ENCODE measurements at regions not wholly inside any gene's neighbourhood (a gene's known extent, or its start where the extent isn't known, plus 50 kb on each side); places are given as distances from the start of the nearest gene placed in this dataset.

- TF ChIP-seq POLR2A (IDR thresholded peaks at IDR 0.05) (no peak), CTCF (IDR thresholded peaks at IDR 0.05) (no peak)
These were observed 110.0 kb upstream of the MTAP start for GRCh38 chr9:21692390-21692789.

All from uterus (tissue), 2 donors.